T-cell (primary cell): ENCODE measurements at regions not wholly inside any gene's neighbourhood (a gene's known extent, or its start where the extent isn't known, plus 50 kb on each side); places are given as distances from the start of the nearest gene placed in this dataset.
"Not testable (repeated sequence)": the region's sequence is repeated elsewhere in the genome, so short reads cannot be mapped to it uniquely, and the experiment has no call there.

ENCODE experiments used
- ATAC-seq, 4 experiments: fragments of 200-7000 bp in 3 of 4; fragments of 150-1000 bp in 1 of 4; cut with Tn5 transposase; replicated peaks in 1 of 4; 1 replicate in 3 of 4; 2 replicates in 1 of 4; pipeline ENCODE4 v1.10.0; 2021; ENCODE audit warnings: moderate library complexity in 3 of 4, mild to moderate bottlenecking in 2 of 4, moderate number of reproducible peaks in 1 of 4
- CTCF ChIA-PET, 2 donors: fragments of 300-600 bp; sonication (Branson Sonifier 250); formaldehyde crosslinking; loops; one replicate each; lab custom pipeline; 2022; ENCODE audit warnings: antibody characterized with exemption in 2 of 2; lab: Charles Lee
- POLR2A ChIA-PET, 2 donors: fragments of 300-600 bp; sonication (Branson Sonifier 250); formaldehyde crosslinking; loops; one replicate each; lab custom pipeline; 2022; ENCODE audit warnings: antibody characterized with exemption in 2 of 2; lab: Charles Lee
- DNase-seq, 35 experiments: peaks; one replicate each; pipeline versions ENCODE4 v3.0.0 to v3.0.0-alpha.2; 2013 to 2023
- H3K27ac ChIP-seq: one replicate; pipeline ENCODE4 v1.5.1; 2013; ENCODE audit warnings: low read length
- H3K27me3 ChIP-seq, 2 experiments: replicated peaks in 1 of 2; 1 replicate in 1 of 2; 2 replicates in 1 of 2; pipeline versions ENCODE4 v1.6.1 to v1.7.0; 2013; ENCODE audit warnings: low read length in 1 of 2, mixed read lengths in 1 of 2; ENCODE audit not compliant: control insufficient read depth in 2 of 2, insufficient read depth in 2 of 2; ENCODE audit errors: extremely low read depth in 1 of 2
- H3K36me3 ChIP-seq, 2 donors: 1 replicate in 1 of 2; 2 replicates in 1 of 2; pipeline versions ENCODE4 v1.6.1 to v1.7.0; 2013; ENCODE audit warnings: low read length in 1 of 2; ENCODE audit not compliant: control insufficient read depth in 2 of 2, insufficient read depth in 1 of 2; ENCODE audit errors: extremely low read depth in 1 of 2
- H3K4me1 ChIP-seq, 2 experiments: 1 replicate in 1 of 2; 2 replicates in 1 of 2; pipeline versions ENCODE4 v1.6.1 to v1.7.0; 2013; ENCODE audit warnings: low read length in 2 of 2, mixed read lengths in 1 of 2; ENCODE audit not compliant: insufficient read depth in 2 of 2, control insufficient read depth in 1 of 2; ENCODE audit errors: extremely low read depth in 1 of 2
- H3K4me3 ChIP-seq, 2 donors: 1 replicate in 1 of 2; 2 replicates in 1 of 2; pipeline versions ENCODE4 v1.5.1 to v1.7.0; 2013; ENCODE audit warnings: mild to moderate bottlenecking in 2 of 2, low read length in 1 of 2, moderate library complexity in 1 of 2; ENCODE audit not compliant: control insufficient read depth in 1 of 2; ENCODE audit errors: extremely low read depth in 1 of 2
- H3K9me3 ChIP-seq: 2 replicates; pipeline ENCODE4 v1.7.0; 2013
- H3K27ac Mint-ChIP-seq, 2 donors: one replicate each; pipeline ENCODE4 v1.8.0; 2020 to 2021; ENCODE audit warnings: mild to moderate bottlenecking in 2 of 2, mixed read lengths in 2 of 2
- H3K27me3 Mint-ChIP-seq, 2 donors: one replicate each; pipeline ENCODE4 v1.8.0; 2021 to 2022; ENCODE audit warnings: mixed read lengths in 2 of 2
- H3K36me3 Mint-ChIP-seq: one replicate; pipeline ENCODE4 v1.8.0; 2021; ENCODE audit warnings: mixed read lengths
- H3K4me1 Mint-ChIP-seq, 3 donors: one replicate each; pipeline ENCODE4 v1.8.0; 2020 to 2022; ENCODE audit warnings: mixed read lengths in 3 of 3, mild to moderate bottlenecking in 1 of 3
- H3K4me3 Mint-ChIP-seq, 3 donors: one replicate each; pipeline ENCODE4 v1.8.0; 2020 to 2022; ENCODE audit warnings: mild to moderate bottlenecking in 3 of 3, mixed read lengths in 3 of 3, moderate library complexity in 3 of 3
- H3K9me3 Mint-ChIP-seq, 3 donors: one replicate each; pipeline ENCODE4 v1.8.0; 2020 to 2022; ENCODE audit warnings: mixed read lengths in 3 of 3
- WGBS: methylation state at CpG from one replicate; pipeline ENCODE4 v1.1.5; 2013; ENCODE audit warnings: missing lambda C conversion rate; ENCODE audit not compliant: insufficient coverage; 5-methylcytosine and 5-hydroxymethylcytosine counted together

DNA sequence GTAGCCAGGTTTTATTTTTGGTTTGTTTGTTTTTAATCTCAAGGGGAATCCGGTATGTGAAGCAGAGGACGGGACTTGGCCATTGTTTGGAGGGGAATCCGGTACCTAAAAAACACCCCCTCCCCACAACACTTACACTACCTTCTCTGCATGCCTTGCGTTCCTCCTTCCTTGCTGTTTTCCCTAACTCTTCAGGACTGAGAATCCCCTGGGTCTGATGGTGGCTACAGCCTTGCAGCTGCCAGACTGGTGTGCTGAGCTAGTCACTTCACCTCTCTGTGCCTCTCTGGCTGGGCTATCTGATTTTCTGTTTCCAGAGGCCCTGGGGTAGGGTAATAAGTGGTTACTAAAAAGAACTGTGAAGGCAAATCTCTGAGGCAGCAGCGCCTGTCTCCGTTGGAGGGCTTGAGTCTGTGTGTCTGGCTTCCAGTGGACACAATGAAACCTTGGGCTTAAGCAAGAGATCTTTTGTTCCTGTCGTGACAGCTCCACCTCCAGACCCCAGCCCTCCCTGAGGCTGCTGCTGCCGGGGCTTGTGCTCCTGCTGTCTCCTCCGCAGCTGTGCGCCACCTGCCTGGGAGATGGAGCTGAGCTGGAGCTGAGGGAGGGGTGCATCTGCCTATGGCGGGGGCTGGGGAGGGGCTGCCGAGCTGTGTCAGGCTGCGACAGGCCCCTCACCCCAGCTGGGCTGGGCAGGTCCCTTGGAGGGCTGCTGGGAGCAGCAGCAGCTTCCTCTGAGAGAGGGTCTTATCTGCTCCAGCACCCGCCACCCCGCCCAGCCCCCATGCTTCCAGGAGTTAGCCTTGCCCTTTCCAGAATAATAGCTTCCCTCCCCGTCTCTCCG is 65.8 kb upstream of the CCDC167 start:
- Mint-ChIP-seq H3K9me3 (no peaks in the 10 kb centered on the region), H3K36me3 (no peaks in the 10 kb centered on the region), H3K27ac (no peak overlapping the region), H3K4me3 (peak overlapping the region in 1 of 3 donors; percentile 65), H3K27me3 (peaks cover 0 to 5% of the 10 kb centered on the region in 2 donors), H3K4me1 (peaks cover 7 to 26% (median 20%) of the 10 kb centered on the region in 3 donors)
- CTCF ChIA-PET, result interaction anchor here (0.6 to 3.8 kb wide), 15 partner anchors 9 to 700 kb away, joined by 3 to 10 read pairs (median 4); no protein-coding TSS in a partner anchor
- no peak overlapping the region for H3K27ac ChIP-seq
- no peaks in the 10 kb centered on the region for H3K9me3 ChIP-seq
- peaks cover 4 to 15% of the 10 kb centered on the region in 2 experiments for H3K4me1 ChIP-seq
- POLR2A ChIA-PET, result interaction anchor here (0.6 to 1.0 kb wide), 3 partner anchors 64 to 962 kb away, joined by 3 to 5 read pairs (median 3); no protein-coding TSS in a partner anchor
- DNase-seq, result peak in 1 of 35 experiments; percentile 21
- ATAC-seq, result peak in 1 of 4 experiments; percentile 7
- H3K27me3 ChIP-seq, result peaks cover 0 to 17% of the 10 kb centered on the region in 2 experiments
- H3K4me3 ChIP-seq, result peak overlapping the region; percentile 37 to 67
- WGBS, result 96% methylated on average over 3 of the region's 17 CpGs
- no peaks in the 10 kb centered on the region for H3K36me3 ChIP-seq

DNA sequence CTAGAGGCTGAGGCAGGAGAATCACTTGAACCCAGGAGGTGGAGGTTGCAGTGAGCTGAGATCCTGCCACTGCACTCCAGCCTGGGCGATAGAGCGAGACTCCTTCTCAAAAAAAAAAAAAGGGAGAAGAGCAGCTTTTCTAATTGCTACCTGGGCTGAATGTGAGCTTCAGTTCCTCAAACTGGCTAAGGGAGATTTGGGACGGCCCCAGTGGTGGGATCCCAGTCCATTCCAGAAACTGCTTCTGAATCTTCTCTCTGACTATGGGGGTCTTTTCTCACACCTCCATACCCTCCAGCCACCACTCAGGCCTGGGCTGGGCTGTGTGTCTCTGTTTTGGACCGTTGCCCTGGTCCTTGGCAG is 63.2 kb upstream of the CCDC167 start:
- not testable (repeated sequence) for H3K4me3 Mint-ChIP-seq, DNase-seq, H3K9me3 Mint-ChIP-seq, H3K27me3 Mint-ChIP-seq, H3K27ac ChIP-seq, H3K27ac Mint-ChIP-seq, H3K9me3 ChIP-seq, H3K36me3 Mint-ChIP-seq, H3K36me3 ChIP-seq, ATAC-seq, H3K27me3 ChIP-seq, H3K4me3 ChIP-seq
- 83% methylated on average over 1 of the region's 4 CpGs for WGBS
- peaks cover 7 to 40% of the 10 kb centered on the region in 2 experiments for H3K4me1 ChIP-seq
- CTCF ChIA-PET, result interaction anchor here (0.6 to 0.7 kb wide), 4 partner anchors 37 to 666 kb away, joined by 3 read pairs; no protein-coding TSS in a partner anchor
- POLR2A ChIA-PET, result interaction anchor here in 1 of 2 donors (0.6 kb wide), 1 partner anchor 480 kb away, joined by 3 read pairs; no protein-coding TSS in a partner anchor
- H3K4me1 Mint-ChIP-seq, result peaks cover 31 to 41% (median 40%) of the 10 kb centered on the region in 3 donors

DNA sequence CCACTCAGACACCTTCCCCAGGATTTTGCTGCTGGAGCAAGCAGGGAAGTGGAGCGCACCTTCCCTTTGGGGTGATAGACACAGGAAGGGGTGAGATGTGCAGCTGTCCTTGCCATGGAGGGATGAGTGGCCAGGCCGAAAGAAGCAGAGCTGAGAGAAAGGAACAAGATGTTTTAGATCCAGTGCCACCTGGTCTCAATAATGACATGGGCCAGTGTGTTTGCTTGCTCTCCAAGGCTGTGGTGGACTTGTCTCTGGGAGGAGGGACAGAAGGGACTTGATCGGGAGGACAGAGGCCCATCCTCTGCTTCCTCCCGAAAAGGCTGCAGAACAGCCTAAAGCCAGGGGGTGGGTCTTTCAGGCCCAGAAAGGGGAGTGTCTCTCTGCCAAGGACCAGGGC is 61.7 kb upstream of the CCDC167 start:
- POLR2A ChIA-PET, result no interaction called here
- Histone ChIP-seq H3K9me3 (no peaks in the 10 kb centered on the region), H3K4me3 (no peak overlapping the region), H3K27me3 (peaks cover 0 to 9% of the 10 kb centered on the region in 2 experiments), H3K36me3 (no peaks in the 10 kb centered on the region), H3K27ac (no peak overlapping the region), H3K4me1 (peaks cover 7 to 39% of the 10 kb centered on the region in 2 experiments)
- H3K27ac Mint-ChIP-seq, result no peak overlapping the region
- CTCF ChIA-PET, result no interaction called here
- peaks cover 0 to 1% of the 10 kb centered on the region in 2 donors for H3K27me3 Mint-ChIP-seq
- H3K9me3 Mint-ChIP-seq, result no peaks in the 10 kb centered on the region
- H3K4me1 Mint-ChIP-seq, result peaks cover 27 to 38% (median 34%) of the 10 kb centered on the region in 3 donors
- DNase-seq (no peak), ATAC-seq (no peak)
- 100% methylated on average over 2 of the region's 4 CpGs for WGBS
- peaks cover 3% of the 10 kb centered on the region for H3K36me3 Mint-ChIP-seq
- H3K4me3 Mint-ChIP-seq, result no peak overlapping the region

DNA sequence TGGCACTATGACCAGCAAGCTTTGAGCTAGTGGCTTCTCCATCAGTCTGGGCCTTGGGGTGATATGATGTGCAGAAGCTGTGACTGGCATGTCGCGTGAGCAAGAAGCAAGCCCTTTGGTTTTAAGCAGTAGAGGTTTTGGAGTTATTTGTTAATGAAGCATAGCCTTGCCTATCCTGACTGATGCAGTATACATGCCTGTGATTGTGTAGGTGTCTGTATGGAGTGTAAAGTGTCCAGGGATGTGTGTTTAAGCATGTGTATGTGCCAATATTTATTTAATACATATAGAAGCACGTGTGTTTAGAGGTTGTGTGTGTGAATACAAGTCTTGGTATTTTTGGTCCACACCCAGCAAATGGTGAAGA is 61.0 kb upstream of the CCDC167 start:
- ATAC-seq, result no peak
- Histone ChIP-seq H3K9me3 (no peaks in the 10 kb centered on the region), H3K36me3 (no peaks in the 10 kb centered on the region), H3K4me1 (peaks cover 3 to 33% of the 10 kb centered on the region in 2 experiments), H3K4me3 (no peak overlapping the region), H3K27me3 (peaks cover 0 to 4% of the 10 kb centered on the region in 2 experiments), H3K27ac (no peak overlapping the region)
- Mint-ChIP-seq H3K27me3 (peaks cover 0 to 1% of the 10 kb centered on the region in 2 donors), H3K27ac (no peak overlapping the region), H3K4me3 (peak overlapping the region in 1 of 3 donors; percentile 31), H3K9me3 (no peaks in the 10 kb centered on the region), H3K4me1 (peaks cover 27 to 37% (median 34%) of the 10 kb centered on the region in 3 donors), H3K36me3 (peaks cover 3% of the 10 kb centered on the region)
- no peak for DNase-seq
- POLR2A ChIA-PET, result no interaction called here
- no CpG with 5 or more reads among the region's 3 CpGs for WGBS
- CTCF ChIA-PET, result interaction anchor here in 1 of 2 donors (0.7 kb wide), 1 partner anchor 1940 kb away, joined by 5 read pairs; no protein-coding TSS in a partner anchor

DNA sequence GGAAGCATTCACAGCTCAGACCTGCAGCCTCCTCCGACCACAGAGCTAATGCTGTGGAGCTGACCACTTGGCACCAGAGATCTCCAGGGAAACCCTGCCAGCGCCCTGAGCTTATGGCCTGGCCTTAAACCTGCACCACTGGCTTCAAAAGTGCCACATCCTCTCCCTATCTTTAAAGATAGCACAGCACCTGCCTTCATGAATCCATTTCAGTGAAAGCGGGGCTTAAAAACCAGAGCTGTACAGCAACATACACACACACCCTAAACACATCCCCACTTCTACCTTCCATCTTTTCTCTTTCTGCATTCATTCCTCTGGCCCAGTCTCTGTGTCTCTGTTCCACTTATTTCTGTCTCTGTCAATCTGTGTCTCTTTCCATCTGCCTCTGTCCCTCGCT is 59.8 kb upstream of the CCDC167 start:
- no peaks in the 10 kb centered on the region for H3K9me3 Mint-ChIP-seq
- Histone ChIP-seq H3K27me3 (no peaks in the 10 kb centered on the region), H3K27ac (no peak overlapping the region), H3K4me1 (peaks cover 3 to 32% of the 10 kb centered on the region in 2 experiments), H3K4me3 (no peak overlapping the region), H3K36me3 (no peaks in the 10 kb centered on the region), H3K9me3 (no peaks in the 10 kb centered on the region)
- ChIA-PET CTCF (interaction anchor here in 1 of 2 donors (0.5 kb wide), 1 partner anchor 364 kb away, joined by 3 read pairs; no protein-coding TSS in a partner anchor), POLR2A (interaction anchor here in 1 of 2 donors (0.6 kb wide), 1 partner anchor 560 kb away, joined by 3 read pairs; no protein-coding TSS in a partner anchor)
- WGBS, result 59% methylated on average over 4 of the region's 4 CpGs
- peak in 1 of 35 experiments; percentile 30 for DNase-seq
- H3K4me3 Mint-ChIP-seq, result peak overlapping the region in 1 of 3 donors; percentile 31
- peak; percentile 44 to 75 (median 64) for ATAC-seq
- no peaks in the 10 kb centered on the region for H3K27me3 Mint-ChIP-seq
- peaks cover 27 to 39% (median 27%) of the 10 kb centered on the region in 3 donors for H3K4me1 Mint-ChIP-seq
- H3K27ac Mint-ChIP-seq, result peak overlapping the region in 1 of 2 donors; percentile 69
- peaks cover 3% of the 10 kb centered on the region for H3K36me3 Mint-ChIP-seq

DNA sequence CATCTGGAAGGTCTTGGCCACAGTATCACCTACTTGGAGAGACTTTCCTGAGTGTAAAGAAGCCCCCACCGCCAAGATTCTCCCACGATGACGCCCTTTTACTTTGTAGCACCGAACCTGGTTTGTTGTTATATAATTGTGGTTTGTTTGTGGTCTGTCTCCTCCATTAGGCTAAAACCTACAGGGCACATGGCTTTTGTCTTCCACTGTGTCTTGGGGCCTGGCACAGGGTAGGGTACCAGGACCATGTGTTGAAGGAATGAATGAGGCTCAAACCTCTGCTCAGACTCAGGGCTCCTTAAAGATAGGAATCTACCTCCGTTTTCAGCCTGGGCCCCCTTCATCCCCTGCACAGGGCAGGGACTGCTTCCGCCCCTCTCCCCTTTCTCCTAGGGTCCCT is 59.4 kb upstream of the CCDC167 start:
- Mint-ChIP-seq H3K27ac (peak overlapping the region in 1 of 2 donors; percentile 69), H3K4me3 (peak overlapping the region in 1 of 3 donors; percentile 31), H3K9me3 (no peaks in the 10 kb centered on the region), H3K4me1 (peaks cover 27 to 42% (median 27%) of the 10 kb centered on the region in 3 donors), H3K36me3 (peaks cover 3% of the 10 kb centered on the region), H3K27me3 (no peaks in the 10 kb centered on the region)
- 20% methylated on average over 2 of the region's 6 CpGs for WGBS
- Histone ChIP-seq H3K27ac (no peak overlapping the region), H3K36me3 (no peaks in the 10 kb centered on the region), H3K27me3 (no peaks in the 10 kb centered on the region), H3K9me3 (no peaks in the 10 kb centered on the region), H3K4me3 (no peak overlapping the region), H3K4me1 (peaks cover 3 to 36% of the 10 kb centered on the region in 2 experiments)
- ChIA-PET POLR2A (interaction anchor here in 1 of 2 donors (0.6 kb wide), 1 partner anchor 50 kb away, joined by 3 read pairs; no protein-coding TSS in a partner anchor), CTCF (no interaction called here)
- DNase-seq, result peak in 1 of 35 experiments; percentile 36
- peak in 1 of 4 experiments; percentile 3 for ATAC-seq
